Colonic mucosa (tissue), 4 donors: ENCODE measurements at regions not wholly inside any gene's neighbourhood (a gene's known extent, or its start where the extent isn't known, plus 50 kb on each side); places are given as distances from the start of the nearest gene placed in this dataset.

Experiments
- DNase-seq: peaks from one replicate; pipeline ENCODE4 v3.0.0-alpha.2; 2020
- H3K27ac ChIP-seq: fragments of 200-600 bp; one replicate; pipeline ENCODE4 v1.8.0; 2021
- H3K27me3 ChIP-seq: fragments of 200-600 bp; one replicate; pipeline ENCODE4 v1.8.0; 2021
- H3K36me3 ChIP-seq: fragments of 200-600 bp; one replicate; pipeline ENCODE4 v1.8.0; 2021
- H3K4me1 ChIP-seq: fragments of 200-600 bp; one replicate; pipeline ENCODE4 v1.8.0; 2021; ENCODE audit warnings: mild to moderate bottlenecking
- H3K4me3 ChIP-seq: fragments of 200-600 bp; one replicate; pipeline ENCODE4 v1.8.0; 2021
- H3K9ac ChIP-seq, 2 donors: one replicate each; pipeline ENCODE4 v1.7.0; 2013; ENCODE audit warnings: control low read depth in 2 of 2, low read depth in 2 of 2, low read length in 2 of 2
- H3K9me3 ChIP-seq: fragments of 200-600 bp; one replicate; pipeline ENCODE4 v1.8.0; 2021
- intact Hi-C: fragments of 100-400 bp; cut with DNase I; formaldehyde crosslinking; loops from one replicate; pipeline ENCODE4 v1.14.1; 2022
- TF ChIP-seq, protein P1 (sequence below): fragments of 200-600 bp; IDR thresholded peaks from one replicate; pipeline ENCODE4 v1.8.0; 2022; ENCODE audit warnings: antibody characterized with exemption, mild to moderate bottlenecking
- donor health status: healthy.
- donor health status: DM: no; HTN: no; CAD: no.
- donor health status: DM: no; HTN: no; CAD: no.

DNA sequence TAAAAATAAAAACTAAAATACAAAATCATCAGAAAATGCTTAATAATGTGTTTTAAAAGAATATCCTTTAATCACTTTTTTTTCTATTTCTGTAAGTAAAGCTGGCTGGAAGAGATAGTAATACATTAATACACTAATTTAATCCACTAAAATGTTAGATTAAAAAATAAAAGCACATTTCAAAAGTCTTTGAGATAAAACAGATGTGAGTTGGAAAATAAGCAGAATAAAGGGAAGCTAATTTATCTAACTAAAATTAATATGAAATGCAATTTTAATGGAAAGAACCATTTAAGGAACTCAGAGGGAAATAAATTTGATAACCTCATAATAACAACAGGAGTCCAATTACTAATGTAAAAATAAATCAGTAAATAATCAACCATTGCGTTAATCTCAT is 774.8 kb upstream of the MBL2 start:
- intact Hi-C loops: no loop called here
- Histone ChIP-seq H3K9me3 (no peaks in the 10 kb centered on the region), H3K27me3 (no peaks in the 10 kb centered on the region), H3K27ac (no peak overlapping the region), H3K9ac (no peak overlapping the region), H3K4me1 (no peaks in the 10 kb centered on the region), H3K36me3 (no peaks in the 10 kb centered on the region), H3K4me3 (no peak overlapping the region)
- TF ChIP-seq, protein P1, sequence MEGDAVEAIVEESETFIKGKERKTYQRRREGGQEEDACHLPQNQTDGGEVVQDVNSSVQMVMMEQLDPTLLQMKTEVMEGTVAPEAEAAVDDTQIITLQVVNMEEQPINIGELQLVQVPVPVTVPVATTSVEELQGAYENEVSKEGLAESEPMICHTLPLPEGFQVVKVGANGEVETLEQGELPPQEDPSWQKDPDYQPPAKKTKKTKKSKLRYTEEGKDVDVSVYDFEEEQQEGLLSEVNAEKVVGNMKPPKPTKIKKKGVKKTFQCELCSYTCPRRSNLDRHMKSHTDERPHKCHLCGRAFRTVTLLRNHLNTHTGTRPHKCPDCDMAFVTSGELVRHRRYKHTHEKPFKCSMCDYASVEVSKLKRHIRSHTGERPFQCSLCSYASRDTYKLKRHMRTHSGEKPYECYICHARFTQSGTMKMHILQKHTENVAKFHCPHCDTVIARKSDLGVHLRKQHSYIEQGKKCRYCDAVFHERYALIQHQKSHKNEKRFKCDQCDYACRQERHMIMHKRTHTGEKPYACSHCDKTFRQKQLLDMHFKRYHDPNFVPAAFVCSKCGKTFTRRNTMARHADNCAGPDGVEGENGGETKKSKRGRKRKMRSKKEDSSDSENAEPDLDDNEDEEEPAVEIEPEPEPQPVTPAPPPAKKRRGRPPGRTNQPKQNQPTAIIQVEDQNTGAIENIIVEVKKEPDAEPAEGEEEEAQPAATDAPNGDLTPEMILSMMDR: no peak
- DNase-seq: no peak

DNA sequence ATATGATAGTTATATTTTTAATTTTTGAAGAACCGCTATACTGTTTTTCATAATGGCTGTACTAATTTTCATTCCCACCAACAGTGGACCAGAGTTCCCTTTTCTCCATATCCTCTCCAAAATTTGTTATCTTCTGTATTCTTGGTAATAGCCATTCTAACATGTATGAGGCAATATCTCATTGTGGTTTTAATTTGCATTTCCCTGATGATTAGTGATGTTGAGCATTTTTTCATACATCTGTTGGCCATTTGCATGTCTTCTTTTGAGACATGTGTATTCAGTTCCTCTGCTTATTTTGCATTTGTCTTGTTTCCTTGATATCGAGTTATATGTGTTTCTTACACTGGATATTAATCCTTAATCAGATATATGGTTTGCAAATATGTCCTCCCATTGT is 770.8 kb upstream of the MBL2 start:
- no peak overlapping the region for H3K4me3 ChIP-seq
- no peak overlapping the region for H3K27ac ChIP-seq
- intact Hi-C loops: no loop called here
- H3K27me3 ChIP-seq: no peaks in the 10 kb centered on the region
- no peaks in the 10 kb centered on the region for H3K36me3 ChIP-seq
- DNase-seq: no peak
- TF ChIP-seq, protein P1: no peak
- no peaks in the 10 kb centered on the region for H3K9me3 ChIP-seq
- no peak overlapping the region for H3K9ac ChIP-seq
- no peaks in the 10 kb centered on the region for H3K4me1 ChIP-seq

DNA sequence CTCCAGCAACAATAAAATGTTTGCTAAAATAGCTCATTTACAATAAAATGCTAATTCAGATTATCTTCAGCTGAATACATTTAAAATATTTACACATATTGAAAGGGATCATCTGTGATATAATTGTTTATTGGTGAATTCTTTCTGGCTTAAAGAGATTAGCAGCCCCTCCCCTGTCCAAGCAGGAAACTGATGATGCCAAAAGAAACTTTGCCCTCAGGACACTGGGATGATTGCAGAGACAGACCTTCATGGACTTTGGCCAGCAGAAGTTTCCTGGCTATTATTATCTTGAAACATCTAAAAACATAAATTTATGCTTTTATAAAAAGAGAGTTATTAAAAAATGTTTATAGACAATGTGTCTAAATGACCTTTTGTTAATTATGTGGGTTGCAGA is 764.9 kb upstream of the MBL2 start:
- Histone ChIP-seq H3K27me3 (no peaks in the 10 kb centered on the region), H3K9ac (no peak overlapping the region), H3K36me3 (no peaks in the 10 kb centered on the region), H3K4me1 (no peaks in the 10 kb centered on the region), H3K4me3 (no peak overlapping the region), H3K27ac (no peak overlapping the region), H3K9me3 (no peaks in the 10 kb centered on the region)
- no peak for DNase-seq
- TF ChIP-seq, protein P1: no peak
- intact Hi-C loops: no loop called here

DNA sequence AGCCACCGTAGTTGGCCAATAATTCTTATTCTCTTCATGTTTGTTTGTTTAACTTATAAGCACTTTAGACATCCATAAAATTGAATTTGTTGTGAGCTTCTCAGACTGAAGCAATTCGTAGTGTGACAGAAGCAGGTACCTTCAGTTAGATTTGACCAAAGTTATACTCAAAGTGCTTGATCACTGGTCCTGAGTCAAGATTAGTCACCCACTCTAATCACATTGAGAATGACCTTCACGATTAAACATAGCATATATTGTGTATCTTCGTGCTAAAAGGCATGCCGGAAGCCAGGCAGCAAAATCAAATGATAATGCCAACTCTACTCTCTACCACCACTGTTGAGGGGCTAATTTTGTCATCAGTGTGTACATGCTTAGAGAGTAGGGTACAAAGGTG is 763.7 kb upstream of the MBL2 start:
- intact Hi-C loops: no loop called here
- Histone ChIP-seq H3K9ac (no peak overlapping the region), H3K9me3 (no peaks in the 10 kb centered on the region), H3K36me3 (no peaks in the 10 kb centered on the region), H3K4me1 (no peaks in the 10 kb centered on the region), H3K27me3 (no peaks in the 10 kb centered on the region), H3K4me3 (no peak overlapping the region), H3K27ac (no peak overlapping the region)
- TF ChIP-seq, protein P1: no peak
- no peak for DNase-seq

DNA sequence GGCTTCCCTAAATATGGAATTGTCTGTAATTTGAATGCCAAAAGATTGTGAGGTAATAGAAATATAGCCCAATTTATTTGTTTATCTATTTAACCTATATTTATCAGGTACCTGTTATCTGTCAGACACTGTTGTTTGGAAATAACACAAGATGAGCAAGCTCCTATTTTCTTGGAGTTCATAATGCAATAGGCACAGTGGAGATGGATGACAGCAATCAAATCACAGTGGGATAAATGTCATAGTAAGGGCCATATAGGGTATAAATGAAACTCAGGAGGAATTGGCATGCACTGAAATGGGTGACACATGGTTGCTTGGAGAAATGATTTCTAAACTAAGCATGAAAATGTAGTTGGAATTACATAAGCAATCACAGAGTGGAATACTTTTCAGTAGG is 761.8 kb upstream of the MBL2 start:
- no peak overlapping the region for H3K27ac ChIP-seq

More for the DNA sequence above, 761.8 kb upstream of the MBL2 start:
- intact Hi-C loops: no loop called here
- H3K27me3 ChIP-seq: no peaks in the 10 kb centered on the region
- TF ChIP-seq, protein P1: no peak
- no peaks in the 10 kb centered on the region for H3K9me3 ChIP-seq
- no peak overlapping the region for H3K4me3 ChIP-seq
- H3K9ac ChIP-seq: no peak overlapping the region
- DNase-seq: no peak
- H3K4me1 ChIP-seq: no peaks in the 10 kb centered on the region
- H3K36me3 ChIP-seq: no peaks in the 10 kb centered on the region
